ENCODE measurements at regions not wholly inside any gene's neighbourhood (a gene's known extent, or its start where the extent isn't known, plus 50 kb on each side); places are given as distances from the start of the nearest gene placed in this dataset.

DNA sequence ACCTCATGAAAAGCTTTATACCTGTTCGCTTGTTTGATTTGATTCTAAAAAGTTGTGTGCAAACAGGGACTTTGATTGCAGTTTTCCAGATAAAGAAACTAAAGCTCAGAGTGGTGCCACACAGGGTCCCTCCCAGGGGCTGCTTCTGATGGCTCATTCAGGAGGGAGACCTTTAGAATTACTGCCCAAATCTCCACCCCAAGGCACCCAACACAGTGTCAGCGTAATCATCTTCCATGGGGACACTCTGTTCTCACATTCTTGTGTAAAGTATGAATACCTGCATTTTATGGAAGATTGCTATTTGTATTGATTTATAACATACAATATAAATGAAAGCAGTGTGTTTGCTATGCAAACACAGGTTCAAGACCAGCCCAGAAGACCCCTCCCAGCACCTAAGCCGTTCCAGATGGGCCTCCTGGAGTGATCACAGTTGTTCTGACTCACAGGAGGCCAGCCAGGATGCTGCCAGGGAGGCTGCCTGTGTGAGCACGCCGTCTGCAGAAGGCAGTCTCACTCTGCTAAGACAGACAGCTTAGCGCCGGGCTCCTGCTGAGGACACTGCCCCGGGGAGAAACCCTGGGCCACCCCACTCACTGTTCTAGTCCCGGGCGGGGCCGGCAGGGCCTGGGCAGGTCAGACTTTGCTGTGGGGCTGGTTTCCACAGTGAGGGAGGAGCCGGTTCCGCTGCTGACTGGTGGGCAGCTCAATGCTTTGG is 185.6 kb downstream of the FAM43A start:
- DNase-seq, result peak; percentile 46
- peaks cover 4% of the 10 kb centered on the region; the same call in 1 of the 2 replicates for H3K4me1 ChIP-seq (ENCODE audit: insufficient read depth, low read length)
- H2BK5ac ChIP-seq (ENCODE audit: insufficient read length, low read length), result no peak overlapping the region
- no peak overlapping the region for H3K4ac ChIP-seq (ENCODE audit: low read depth, low read length)
- H3K27me3 Mint-ChIP-seq (ENCODE audit: low read depth), result peaks cover 10% of the 10 kb centered on the region
- no peak overlapping the region for H4K8ac ChIP-seq (replicated peaks; ENCODE audit: insufficient read length, low read depth, low read length)
- peak overlapping the region in 1 of 2 experiments; percentile 17; a peak in 2 of 5 replicates for H3K4me3 Mint-ChIP-seq
- H3K56ac ChIP-seq (ENCODE audit: insufficient read length, low read depth, low read length), result no peak overlapping the region
- H2BK12ac ChIP-seq (ENCODE audit: insufficient read length, low read depth, low read length), result no peak overlapping the region
- TF ChIP-seq, protein P1, sequence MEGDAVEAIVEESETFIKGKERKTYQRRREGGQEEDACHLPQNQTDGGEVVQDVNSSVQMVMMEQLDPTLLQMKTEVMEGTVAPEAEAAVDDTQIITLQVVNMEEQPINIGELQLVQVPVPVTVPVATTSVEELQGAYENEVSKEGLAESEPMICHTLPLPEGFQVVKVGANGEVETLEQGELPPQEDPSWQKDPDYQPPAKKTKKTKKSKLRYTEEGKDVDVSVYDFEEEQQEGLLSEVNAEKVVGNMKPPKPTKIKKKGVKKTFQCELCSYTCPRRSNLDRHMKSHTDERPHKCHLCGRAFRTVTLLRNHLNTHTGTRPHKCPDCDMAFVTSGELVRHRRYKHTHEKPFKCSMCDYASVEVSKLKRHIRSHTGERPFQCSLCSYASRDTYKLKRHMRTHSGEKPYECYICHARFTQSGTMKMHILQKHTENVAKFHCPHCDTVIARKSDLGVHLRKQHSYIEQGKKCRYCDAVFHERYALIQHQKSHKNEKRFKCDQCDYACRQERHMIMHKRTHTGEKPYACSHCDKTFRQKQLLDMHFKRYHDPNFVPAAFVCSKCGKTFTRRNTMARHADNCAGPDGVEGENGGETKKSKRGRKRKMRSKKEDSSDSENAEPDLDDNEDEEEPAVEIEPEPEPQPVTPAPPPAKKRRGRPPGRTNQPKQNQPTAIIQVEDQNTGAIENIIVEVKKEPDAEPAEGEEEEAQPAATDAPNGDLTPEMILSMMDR (conservative IDR thresholded peaks at IDR 0.05), result no peak
- H2BK120ac ChIP-seq (ENCODE audit: low read depth, low read length, poor library complexity, severe bottlenecking), result no peak overlapping the region
- H3K23ac ChIP-seq (ENCODE audit: insufficient read length, low read depth, low read length), result no peak overlapping the region
- H3K27ac ChIP-seq (ENCODE audit: insufficient read length, low read depth, low read length), result no peak overlapping the region
- no CpG with 5 or more reads among the region's 13 CpGs for WGBS (ENCODE audit: extremely low coverage, insufficient read length, low lambda C conversion rate)
- H3K18ac ChIP-seq (ENCODE audit: insufficient read length, low read depth, low read length), result no peak overlapping the region
- no peaks in the 10 kb centered on the region for H3K27me3 ChIP-seq (ENCODE audit: insufficient read depth, low read length)
- H3K23me2 ChIP-seq (ENCODE audit: insufficient read length, low read depth, low read length, poor library complexity, severe bottlenecking), result no peaks in the 10 kb centered on the region
- no peak overlapping the region for H3K4me2 ChIP-seq (ENCODE audit: insufficient read depth, insufficient read length, low read length)
- H2AK5ac ChIP-seq (ENCODE audit: insufficient read length, low read length), result no peak overlapping the region
- H3K36me3 Mint-ChIP-seq (ENCODE audit: insufficient read depth in 1 of 3, low read depth in 3 of 3), result peaks cover 0 to 8% (median 0%) of the 10 kb centered on the region in 3 experiments; a peak in 3 of 7 replicates
- no peak overlapping the region for H4K5ac ChIP-seq (ENCODE audit: insufficient read length, low read depth, low read length)
- H3K9ac ChIP-seq (ENCODE audit: extremely low read depth, insufficient read length, low read length), result no peak overlapping the region
- no peak overlapping the region for H2AFZ ChIP-seq (ENCODE audit: low read length)
- H3K14ac ChIP-seq (ENCODE audit: insufficient read depth, low read length), result no peak overlapping the region
- peaks cover 26 to 36% of the 10 kb centered on the region in 2 experiments for H3K4me1 Mint-ChIP-seq
- H3K79me1 ChIP-seq (ENCODE audit: insufficient read depth, low read depth, low read length, poor library complexity, severe bottlenecking), result no peaks in the 10 kb centered on the region
- no peak overlapping the region; the same call in 1 of the 2 replicates for H2BK15ac ChIP-seq (ENCODE audit: low read depth, low read length)
- no peak overlapping the region for H3T11ph ChIP-seq (ENCODE audit: low read length)
- no peaks in the 10 kb centered on the region for H3K9me3 ChIP-seq (ENCODE audit: control insufficient read depth, low read depth, low read length)
- 0 out of 7 replicates have a peak overlapping the region, but pooled peaks of 1 of the 3 experiments have one; percentile 23 for H3K27ac Mint-ChIP-seq
- H3K9me3 Mint-ChIP-seq, result peaks cover 7 to 8% of the 10 kb centered on the region in 2 experiments; a peak in 4 of 5 replicates
- no peaks in the 10 kb centered on the region for H3K79me2 ChIP-seq (ENCODE audit: insufficient read depth, low read length)
- H2BK20ac ChIP-seq (ENCODE audit: low read depth, low read length, poor library complexity, severe bottlenecking), result no peak overlapping the region
- peaks cover 2% of the 10 kb centered on the region for H4K20me1 ChIP-seq (ENCODE audit: control insufficient read depth, insufficient read depth, insufficient read length)
- H4K91ac ChIP-seq (ENCODE audit: insufficient read length, low read depth, low read length), result no peak overlapping the region
